GM21717 (cell line): ENCODE measurements at regions not wholly inside any gene's neighbourhood (a gene's known extent, or its start where the extent isn't known, plus 50 kb on each side); places are given as distances from the start of the nearest gene placed in this dataset.
A peak's percentile ranks its signal among the peaks of the same experiment; 100 is the strongest.
"Not testable (repeated sequence)": the region's sequence is repeated elsewhere in the genome, so short reads cannot be mapped to it uniquely, and the experiment has no call there.

Source experiments
- ATAC-seq: cut with Tn5 transposase; IDR thresholded peaks from one replicate; pipeline ENCODE4 v1.9.1; 2021; ENCODE audit warnings: mild to moderate bottlenecking, moderate library complexity; ENCODE audit not compliant: unreplicated experiment

- peak; percentile 49 for ATAC-seq
Measured at GRCh38 chr6:118719351-118720124, 68.1 kb upstream of the CEP85L start.

GRCh38 chr6:118718903-118719302 lies 67.5 kb upstream of the CEP85L start:
- ATAC-seq: no peak

- ATAC-seq: no peak
Measured at GRCh38 chr6:118718297-118718696, 66.9 kb upstream of the CEP85L start.

- ATAC-seq: no peak
Measured at GRCh38 chr6:118717106-118717505, 65.7 kb upstream of the CEP85L start.

- ATAC-seq: not testable (repeated sequence)
Measured at GRCh38 chr6:118715907-118716306, 64.5 kb upstream of the CEP85L start.

- ATAC-seq: no peak
Measured at GRCh38 chr6:118715376-118715775, 64.0 kb upstream of the CEP85L start.

- no peak for ATAC-seq
Measured at GRCh38 chr6:118714756-118715155, 63.4 kb upstream of the CEP85L start.

GRCh38 chr6:118712969-118713368 lies 61.6 kb upstream of the CEP85L start:
- no peak for ATAC-seq

- ATAC-seq: no peak
Measured at GRCh38 chr6:118710616-118711015, 59.2 kb upstream of the CEP85L start.

GRCh38 chr6:118709859-118710350 lies 58.5 kb upstream of the CEP85L start:
- peak; percentile 92 for ATAC-seq

GRCh38 chr6:118708744-118709143 lies 57.4 kb upstream of the CEP85L start:
- peak; percentile 2 for ATAC-seq

GRCh38 chr6:118708055-118708454 lies 56.7 kb upstream of the CEP85L start:
- no peak for ATAC-seq

- no peak for ATAC-seq
Measured at GRCh38 chr6:118706702-118707101, 55.3 kb upstream of the CEP85L start.

GRCh38 chr6:118705544-118706491 lies 54.4 kb upstream of the CEP85L start:
- ATAC-seq: peak; percentile 43

GRCh38 chr6:118704915-118705314 lies 53.5 kb upstream of the CEP85L start:
- ATAC-seq: no peak

GRCh38 chr6:118701260-118701659 lies 49.9 kb upstream of the CEP85L start:
- ATAC-seq: not testable (repeated sequence)
